HG02981 (cell line): ENCODE measurements at regions not wholly inside any gene's neighbourhood (a gene's known extent, or its start where the extent isn't known, plus 50 kb on each side); places are given as distances from the start of the nearest gene placed in this dataset.
"Not testable (repeated sequence)": the region's sequence is repeated elsewhere in the genome, so short reads cannot be mapped to it uniquely, and the experiment has no call there.

Source experiments
- ATAC-seq: cut with Tn5 transposase; IDR thresholded peaks from one replicate; pipeline ENCODE4 v1.9.1; 2021; ENCODE audit warnings: mild to moderate bottlenecking, moderate library complexity; ENCODE audit not compliant: unreplicated experiment

GRCh38 chr14:101250948-101251811 is 310.1 kb upstream of the DIO3 start:
- ATAC-seq = no peak

GRCh38 chr14:101251812-101252442 is 309.4 kb upstream of the DIO3 start:
- ATAC-seq = no peak

- ATAC-seq = no peak
Measured at GRCh38 chr14:101252443-101253214, 308.7 kb upstream of the DIO3 start.

DNA sequence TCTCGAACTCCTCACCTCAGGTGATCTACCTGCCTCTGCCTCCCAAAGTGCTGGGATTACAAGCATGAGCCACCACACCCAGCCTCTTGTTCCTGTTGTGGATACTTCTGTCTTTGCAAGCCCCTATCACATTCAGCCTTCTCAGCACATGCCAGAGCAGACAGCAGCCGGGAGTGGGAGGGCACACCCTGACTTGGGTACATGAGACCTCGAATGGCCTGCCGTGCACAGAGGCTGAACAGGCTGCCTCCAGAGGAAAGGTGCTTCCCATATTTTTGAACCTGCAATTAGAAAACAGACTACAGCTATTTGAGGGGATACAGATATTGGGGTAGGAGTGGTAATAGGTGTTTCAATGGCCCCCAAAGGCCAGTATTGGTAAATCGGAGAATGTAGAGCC is 307.3 kb upstream of the DIO3 start:
- no peak for ATAC-seq

GRCh38 chr14:101254805-101255764 is 306.2 kb upstream of the DIO3 start:
- no peak for ATAC-seq

DNA sequence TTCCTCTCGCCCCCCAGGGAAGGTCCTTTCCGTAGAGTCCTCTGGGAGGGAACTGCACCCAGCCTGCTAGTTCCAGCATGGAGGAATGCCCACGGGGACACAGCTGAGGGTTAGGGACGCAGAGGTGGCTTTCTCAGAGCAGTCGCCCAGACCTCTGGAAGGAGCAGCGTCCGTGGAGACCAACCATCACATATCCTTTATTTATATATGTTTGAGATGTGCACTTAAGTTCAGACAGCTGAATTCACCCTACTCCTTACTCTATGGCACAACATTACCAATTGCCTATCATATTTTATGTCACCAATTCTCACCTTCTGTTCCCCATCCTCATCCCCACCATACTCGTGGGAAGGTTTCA is 305.6 kb upstream of the DIO3 start:
- no peak for ATAC-seq

GRCh38 chr14:101256266-101256665 is 305.0 kb upstream of the DIO3 start:
- ATAC-seq = no peak

- no peak for ATAC-seq
Measured at GRCh38 chr14:101257551-101257950, 303.7 kb upstream of the DIO3 start.

GRCh38 chr14:101259748-101260147 is 301.5 kb upstream of the DIO3 start:
- no peak for ATAC-seq

DNA sequence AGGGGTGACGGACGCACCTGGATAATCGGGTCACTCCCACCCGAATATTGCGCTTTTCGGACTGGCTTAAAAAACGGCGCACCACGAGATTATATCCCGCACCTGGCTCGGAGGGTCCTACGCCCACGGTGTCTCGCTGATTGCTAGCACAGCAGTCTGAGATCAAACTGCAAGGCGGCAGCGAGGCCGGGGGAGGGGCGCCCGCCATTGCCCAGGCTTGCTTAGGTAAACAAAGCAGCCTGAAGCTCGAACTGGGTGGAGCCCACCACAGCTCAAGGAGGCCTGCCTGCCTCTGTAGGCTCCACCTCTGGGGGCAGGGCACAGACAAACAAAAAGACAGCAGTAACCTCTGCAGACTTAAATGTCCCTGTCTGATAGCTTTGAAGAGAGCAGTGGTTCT is 294.9 kb upstream of the DIO3 start:
- not testable (repeated sequence) for ATAC-seq

- no peak for ATAC-seq
Measured at GRCh38 chr14:101273091-101273490, 288.2 kb upstream of the DIO3 start.

DNA sequence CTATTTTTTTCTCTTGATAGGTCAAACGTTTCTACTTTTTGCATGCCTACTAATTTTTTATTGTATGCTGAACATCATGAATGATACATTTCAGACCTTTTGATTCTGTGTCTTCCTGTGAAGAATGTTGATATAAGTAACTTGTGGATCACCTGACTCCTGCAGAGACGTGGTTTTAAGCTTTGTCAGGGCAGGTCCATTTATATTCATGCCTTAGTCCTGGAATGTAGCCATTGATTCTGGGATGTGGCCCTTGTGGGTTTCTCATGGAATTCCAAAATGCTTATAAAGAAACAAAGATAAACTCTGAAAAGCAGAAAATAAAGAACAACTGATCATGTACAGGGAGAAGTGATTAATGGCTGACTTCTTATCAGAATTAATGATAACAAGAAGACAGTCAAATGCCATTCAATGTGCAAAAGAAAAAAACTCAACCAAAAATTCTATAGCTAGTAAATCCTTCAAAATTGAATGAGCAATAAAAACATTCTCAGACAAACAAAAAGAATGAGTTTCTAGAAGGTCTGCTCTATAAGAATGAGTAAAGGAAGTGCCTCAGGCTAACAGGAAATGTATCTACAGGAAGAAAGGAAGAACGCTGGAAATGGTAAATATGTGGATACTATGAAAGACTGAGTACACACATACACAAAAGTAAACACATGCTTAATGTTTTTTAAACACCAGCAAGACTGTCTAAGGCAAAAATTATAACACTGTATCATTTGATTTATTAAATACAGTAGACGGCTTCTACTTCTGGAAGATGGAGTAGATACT is 284.8 kb upstream of the DIO3 start:
- no peak for ATAC-seq

DNA sequence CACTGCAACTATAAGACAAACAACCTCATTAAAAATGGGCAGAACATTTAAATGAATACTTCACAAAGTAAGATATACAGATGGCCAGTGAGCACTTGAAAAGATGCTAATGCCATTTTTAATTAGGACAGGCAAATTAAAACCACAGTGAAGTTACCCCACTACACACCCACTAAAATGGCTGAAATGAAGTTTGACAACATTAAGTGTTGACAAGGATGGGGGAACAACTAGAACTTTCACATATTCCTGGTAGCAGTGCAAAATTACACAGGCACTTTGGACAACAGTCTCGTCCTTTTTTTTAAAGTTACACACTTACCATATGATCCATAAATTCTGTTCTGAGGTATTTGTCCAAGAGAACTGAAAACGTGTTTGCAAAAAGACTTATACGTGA is 278.9 kb upstream of the DIO3 start:
- no peak for ATAC-seq

DNA sequence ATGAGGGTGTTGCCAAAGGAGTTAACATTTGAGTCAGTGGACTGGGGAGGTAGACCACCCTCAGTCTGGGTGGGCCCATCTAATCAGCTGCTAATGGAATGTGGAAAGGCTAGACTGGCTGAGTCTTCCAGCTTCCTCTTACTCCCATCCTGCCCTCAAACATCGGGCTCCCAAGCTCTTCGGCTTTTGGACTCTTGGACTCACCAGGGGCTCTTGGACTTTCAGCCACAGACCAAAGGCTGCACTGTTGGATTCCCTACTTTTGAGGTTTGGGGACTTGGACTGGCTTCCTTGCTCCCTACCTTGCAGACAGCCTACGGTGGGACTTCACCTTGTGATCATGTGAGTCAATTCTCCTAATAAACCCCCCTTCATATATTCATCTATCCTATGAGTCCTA is 276.6 kb upstream of the DIO3 start:
- no peak for ATAC-seq

GRCh38 chr14:101286271-101287018 is 274.9 kb upstream of the DIO3 start:
- ATAC-seq = no peak

DNA sequence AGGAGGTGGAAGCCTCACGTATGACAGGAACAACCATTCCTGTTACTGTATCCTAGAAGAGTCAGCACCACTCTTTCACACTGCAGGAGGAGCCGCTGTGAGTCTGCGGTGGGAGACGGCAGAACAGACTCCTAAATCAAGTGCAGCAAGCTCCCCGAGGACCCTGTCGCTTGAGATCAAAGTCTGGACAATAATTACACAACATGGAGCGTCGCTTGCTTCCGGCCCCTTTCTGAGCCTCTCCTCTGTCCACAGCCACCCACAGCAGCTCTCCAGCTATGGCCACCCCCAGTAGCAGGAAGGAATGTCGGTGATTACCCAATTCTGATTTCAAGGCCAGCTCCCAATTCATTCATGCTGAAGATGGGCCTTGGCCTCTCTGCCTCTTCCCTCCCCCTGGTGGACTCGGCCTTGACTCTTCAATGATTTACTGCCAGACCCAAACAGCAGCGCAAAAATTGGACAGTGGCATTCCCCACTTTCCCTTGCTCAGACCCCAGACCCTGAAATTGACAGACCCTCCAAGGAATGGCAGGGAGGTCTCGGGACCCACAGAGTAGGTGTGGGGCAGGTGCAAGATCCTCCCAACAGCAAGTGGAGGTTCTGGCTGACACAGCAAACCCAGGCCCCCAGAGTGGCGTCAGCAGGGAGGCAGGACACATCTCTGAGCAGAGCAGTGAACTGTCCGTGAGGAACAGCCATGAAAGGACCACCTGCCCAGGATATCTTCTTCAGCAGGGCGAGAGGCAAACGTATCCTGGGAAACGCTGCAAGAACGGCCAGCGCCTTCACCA is 272.7 kb upstream of the DIO3 start:
- ATAC-seq = no peak

DNA sequence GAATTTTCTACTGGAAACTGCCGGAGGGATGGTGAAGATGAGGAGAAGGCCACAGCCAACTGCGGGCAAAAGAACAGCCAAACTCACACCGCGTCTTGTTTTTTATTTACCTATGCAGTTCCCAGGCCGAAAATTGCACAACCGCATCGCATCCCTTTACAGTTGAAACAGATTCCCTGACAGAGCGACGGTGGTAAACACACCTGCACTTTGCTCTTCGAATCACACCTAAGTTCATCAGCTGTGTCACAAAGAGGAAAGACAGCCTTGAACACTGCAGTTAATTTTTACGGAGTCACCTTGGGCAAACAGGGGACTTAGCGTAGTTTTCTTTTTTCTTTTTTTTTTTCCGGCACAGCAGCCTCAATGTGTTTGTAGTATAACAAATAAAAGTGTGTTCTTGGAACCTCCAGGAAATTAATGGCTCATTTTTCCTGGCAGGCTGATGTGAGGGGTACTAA is 272.0 kb upstream of the DIO3 start:
- ATAC-seq = no peak

DNA sequence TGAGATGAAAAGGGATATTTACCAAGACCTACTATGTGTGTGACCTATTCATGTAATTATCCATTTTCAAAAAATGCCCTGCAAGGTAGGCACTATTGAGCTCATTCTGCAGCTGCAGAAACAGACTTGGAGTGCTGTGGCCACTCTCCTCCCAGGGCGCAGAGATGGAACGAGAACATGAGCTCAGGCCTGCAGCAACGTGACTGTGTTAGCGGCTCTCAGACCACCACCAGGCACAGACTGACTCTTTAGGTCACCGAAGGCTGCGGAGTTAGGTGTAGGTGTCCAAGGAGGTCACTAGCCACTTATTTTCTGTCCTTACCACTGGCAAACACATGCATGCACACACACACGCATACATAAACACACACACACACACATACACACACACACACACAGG is 271.4 kb upstream of the DIO3 start:
- ATAC-seq = no peak
